Ammon's horn (tissue), 1 donor: ENCODE measurements at regions not wholly inside any gene's neighbourhood (a gene's known extent, or its start where the extent isn't known, plus 50 kb on each side); places are given as distances from the start of the nearest gene placed in this dataset.
A peak's percentile ranks its signal among the peaks of the same experiment; 100 is the strongest.
"Not testable (repeated sequence)": the region's sequence is repeated elsewhere in the genome, so short reads cannot be mapped to it uniquely, and the experiment has no call there.

Source experiments
- DNase-seq: peaks from one replicate; pipeline ENCODE4 v3.0.0-alpha.2; 2016; ENCODE audit warnings: low spot score

- no peak for DNase-seq
Measured at GRCh38 chr1:199448646-199449045, 578.9 kb upstream of the NR5A2 start.

GRCh38 chr1:199449221-199449620, 578.3 kb upstream of the NR5A2 start:
- no peak for DNase-seq

GRCh38 chr1:199449681-199450080, 577.8 kb upstream of the NR5A2 start:
- no peak for DNase-seq

GRCh38 chr1:199452627-199453026, 574.9 kb upstream of the NR5A2 start:
- no peak for DNase-seq

- DNase-seq = no peak
Measured at GRCh38 chr1:199453723-199454122, 573.8 kb upstream of the NR5A2 start.

- peak; percentile 13 for DNase-seq
Measured at GRCh38 chr1:199460933-199461332, 566.6 kb upstream of the NR5A2 start.

GRCh38 chr1:199463521-199464127, 563.9 kb upstream of the NR5A2 start:
- DNase-seq = no peak

GRCh38 chr1:199466961-199467360, 560.5 kb upstream of the NR5A2 start:
- DNase-seq = no peak

- no peak for DNase-seq
Measured at GRCh38 chr1:199472018-199472417, 555.5 kb upstream of the NR5A2 start.

GRCh38 chr1:199472978-199473377, 554.5 kb upstream of the NR5A2 start:
- DNase-seq = no peak

- no peak for DNase-seq
Measured at GRCh38 chr1:199474738-199475137, 552.8 kb upstream of the NR5A2 start.

GRCh38 chr1:199482426-199482825, 545.1 kb upstream of the NR5A2 start:
- no peak for DNase-seq

GRCh38 chr1:199489594-199489993, 537.9 kb upstream of the NR5A2 start:
- no peak for DNase-seq

GRCh38 chr1:199490769-199491527, 536.6 kb upstream of the NR5A2 start:
- no peak for DNase-seq

GRCh38 chr1:199495432-199495831, 532.1 kb upstream of the NR5A2 start:
- DNase-seq = no peak

- not testable (repeated sequence) for DNase-seq
Measured at GRCh38 chr1:199498802-199499201, 528.7 kb upstream of the NR5A2 start.

- DNase-seq = no peak
Measured at GRCh38 chr1:199508072-199508471, 519.4 kb upstream of the NR5A2 start.

GRCh38 chr1:199508653-199509052, 518.9 kb upstream of the NR5A2 start:
- DNase-seq = no peak

GRCh38 chr1:199509456-199509855, 518.1 kb upstream of the NR5A2 start:
- no peak for DNase-seq

GRCh38 chr1:199510314-199510713, 517.2 kb upstream of the NR5A2 start:
- no peak for DNase-seq

GRCh38 chr1:199512037-199512710, 515.3 kb upstream of the NR5A2 start:
- no peak for DNase-seq

- no peak for DNase-seq
Measured at GRCh38 chr1:199515261-199515660, 512.2 kb upstream of the NR5A2 start.

- DNase-seq = no peak
Measured at GRCh38 chr1:199522338-199522737, 505.2 kb upstream of the NR5A2 start.
